RWPE2 (cell line): ENCODE measurements at regions not wholly inside any gene's neighbourhood (a gene's known extent, or its start where the extent isn't known, plus 50 kb on each side); places are given as distances from the start of the nearest gene placed in this dataset.

Source experiments
- ATAC-seq: fragments of 200-7000 bp; cut with Tn5 transposase; 3 replicates; pipeline ENCODE4 v1.9.1; 2021; ENCODE audit warnings: low read depth
- DNase-seq: peaks from one replicate; pipeline ENCODE4 v3.0.0-alpha.2; 2020; ENCODE audit warnings: low spot score
- H3K27ac ChIP-seq: fragments of 450-650 bp; 2 replicates; pipeline ENCODE4 v1.5.1; 2017; ENCODE audit warnings: mild to moderate bottlenecking; ENCODE audit not compliant: poor library complexity, severe bottlenecking
- H3K27me3 ChIP-seq: fragments of 250-450 bp; sonication (Bioruptor Pico); 2 replicates; pipeline ENCODE4 v1.5.1; 2021; ENCODE audit warnings: mild to moderate bottlenecking, moderate library complexity; ENCODE audit not compliant: insufficient read depth, poor library complexity, severe bottlenecking
- H3K36me3 ChIP-seq: fragments of 250-450 bp; sonication (Bioruptor Pico); 2 replicates; pipeline ENCODE4 v1.5.1; 2020; ENCODE audit warnings: low read depth, mild to moderate bottlenecking, moderate library complexity
- H3K4me1 ChIP-seq: fragments of 250-450 bp; sonication (Bioruptor Pico); 2 replicates; pipeline ENCODE4 v1.5.1; 2021; ENCODE audit warnings: mild to moderate bottlenecking, moderate library complexity; ENCODE audit not compliant: insufficient read depth, poor library complexity, severe bottlenecking
- H3K4me3 ChIP-seq: fragments of 250-450 bp; sonication (Bioruptor Pico); 2 replicates; pipeline ENCODE4 v1.5.1; 2021; ENCODE audit warnings: mild to moderate bottlenecking, moderate library complexity; ENCODE audit not compliant: severe bottlenecking
- H3K9me3 ChIP-seq: fragments of 250-450 bp; sonication (Bioruptor Pico); 2 replicates; pipeline ENCODE4 v1.5.1; 2021; ENCODE audit warnings: mild to moderate bottlenecking, moderate library complexity; ENCODE audit not compliant: severe bottlenecking
- CTCF ChIP-seq: fragments of 450-650 bp; IDR thresholded peaks from one replicate; pipeline ENCODE4 v1.5.1; 2017; ENCODE audit warnings: mild to moderate bottlenecking, moderate library complexity; ENCODE audit not compliant: poor library complexity, severe bottlenecking

GRCh38 chr3:144272680-144273079 lies 301.1 kb downstream of the DIPK2A start:
- H3K36me3 ChIP-seq: no peaks in the 10 kb centered on the region

GRCh38 chr3:144273601-144274000 lies 302.0 kb downstream of the DIPK2A start:
- DNase-seq (no peak), ATAC-seq (no peak)
- Histone ChIP-seq H3K27ac (no peak overlapping the region), H3K4me3 (no peak overlapping the region), H3K4me1 (no peaks in the 10 kb centered on the region), H3K9me3 (no peaks in the 10 kb centered on the region), H3K27me3 (no peaks in the 10 kb centered on the region), H3K36me3 (no peaks in the 10 kb centered on the region)
- TF ChIP-seq CTCF: no peak

More at GRCh38 chr3:144272680-144273079, 301.1 kb downstream of the DIPK2A start:
- DNase-seq: no peak
- ATAC-seq: no peak
- H3K27me3 ChIP-seq: no peaks in the 10 kb centered on the region
- H3K4me1 ChIP-seq: no peaks in the 10 kb centered on the region
- H3K27ac ChIP-seq: no peak overlapping the region
- no peak for TF ChIP-seq CTCF
- no peak overlapping the region for H3K4me3 ChIP-seq
- no peaks in the 10 kb centered on the region for H3K9me3 ChIP-seq

GRCh38 chr3:144275005-144275404 lies 303.4 kb downstream of the DIPK2A start:
- TF ChIP-seq CTCF: no peak
- Histone ChIP-seq H3K4me1 (no peaks in the 10 kb centered on the region), H3K4me3 (no peak overlapping the region), H3K27ac (no peak overlapping the region), H3K36me3 (no peaks in the 10 kb centered on the region), H3K27me3 (no peaks in the 10 kb centered on the region), H3K9me3 (no peaks in the 10 kb centered on the region)
- ATAC-seq (no peak), DNase-seq (no peak)

- no peak for ATAC-seq
- no peak overlapping the region for H3K4me3 ChIP-seq
- H3K27ac ChIP-seq: no peak overlapping the region
- DNase-seq: no peak
- no peaks in the 10 kb centered on the region for H3K27me3 ChIP-seq
- no peak for TF ChIP-seq CTCF
- no peaks in the 10 kb centered on the region for H3K4me1 ChIP-seq
- H3K36me3 ChIP-seq: no peaks in the 10 kb centered on the region
- no peaks in the 10 kb centered on the region for H3K9me3 ChIP-seq
Measured at GRCh38 chr3:144282313-144282712, 310.7 kb downstream of the DIPK2A start.

- DNase-seq: no peak
- Histone ChIP-seq H3K27me3 (no peaks in the 10 kb centered on the region), H3K27ac (no peak overlapping the region), H3K4me1 (no peaks in the 10 kb centered on the region), H3K9me3 (no peaks in the 10 kb centered on the region), H3K4me3 (no peak overlapping the region), H3K36me3 (no peaks in the 10 kb centered on the region)
- no peak for ATAC-seq
- no peak for TF ChIP-seq CTCF
Measured at GRCh38 chr3:144286235-144286910, 314.8 kb downstream of the DIPK2A start.
